Hematopoietic multipotent progenitor cell treated with erythropoietin and hydrocortisone succinate and interleukin-3 and kit ligand, for 17 days (in vitro differentiated cells): ENCODE measurements at regions not wholly inside any gene's neighbourhood (a gene's known extent, or its start where the extent isn't known, plus 50 kb on each side); places are given as distances from the start of the nearest gene placed in this dataset.
"Not testable (repeated sequence)": the region's sequence is repeated elsewhere in the genome, so short reads cannot be mapped to it uniquely, and the experiment has no call there.

ENCODE experiments used
- DNase-seq: peaks from one replicate; pipeline ENCODE4 v3.0.0-alpha.2; 2015; ENCODE audit warnings: low spot score

DNA sequence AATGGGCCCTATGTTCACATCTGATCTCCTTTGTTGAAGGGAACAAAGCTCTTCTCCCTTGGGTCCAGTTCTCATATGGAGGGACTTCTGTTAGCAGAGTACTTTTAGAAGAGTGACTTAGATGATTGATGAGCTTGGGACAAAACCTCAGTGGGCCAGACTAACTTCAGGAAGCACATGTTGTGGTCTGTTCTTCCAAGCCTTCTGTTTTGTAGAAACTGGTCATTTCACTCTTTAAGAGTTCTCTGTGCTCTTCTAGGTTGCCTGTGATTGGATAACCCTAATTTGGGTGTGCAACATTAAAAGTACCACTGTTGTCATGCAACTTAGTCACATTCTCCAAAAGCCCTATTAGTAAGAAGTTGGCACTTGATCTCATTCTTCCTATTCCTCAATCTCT is 183.5 kb upstream of the ACO1 start:
- no peak for DNase-seq

DNA sequence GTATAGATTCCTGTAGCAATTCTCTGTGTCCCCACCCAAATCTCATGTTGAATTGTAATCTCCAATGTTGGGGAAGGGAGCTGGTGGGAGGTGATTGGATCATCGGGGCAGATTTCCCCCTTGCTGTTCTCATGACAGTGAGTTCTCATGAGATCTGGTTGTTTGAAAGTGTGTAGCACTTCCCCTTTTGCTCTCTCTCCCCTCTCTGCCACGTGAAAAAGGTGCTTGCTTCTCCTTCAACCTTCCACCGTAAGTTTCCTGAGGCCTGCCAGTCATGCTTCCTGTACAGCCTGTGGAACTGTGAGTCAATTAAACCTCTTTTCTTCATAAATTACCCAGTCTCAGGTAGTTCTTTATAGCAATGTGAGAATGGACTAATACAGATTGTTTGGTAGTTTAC is 175.3 kb upstream of the ACO1 start:
- not testable (repeated sequence) for DNase-seq

DNA sequence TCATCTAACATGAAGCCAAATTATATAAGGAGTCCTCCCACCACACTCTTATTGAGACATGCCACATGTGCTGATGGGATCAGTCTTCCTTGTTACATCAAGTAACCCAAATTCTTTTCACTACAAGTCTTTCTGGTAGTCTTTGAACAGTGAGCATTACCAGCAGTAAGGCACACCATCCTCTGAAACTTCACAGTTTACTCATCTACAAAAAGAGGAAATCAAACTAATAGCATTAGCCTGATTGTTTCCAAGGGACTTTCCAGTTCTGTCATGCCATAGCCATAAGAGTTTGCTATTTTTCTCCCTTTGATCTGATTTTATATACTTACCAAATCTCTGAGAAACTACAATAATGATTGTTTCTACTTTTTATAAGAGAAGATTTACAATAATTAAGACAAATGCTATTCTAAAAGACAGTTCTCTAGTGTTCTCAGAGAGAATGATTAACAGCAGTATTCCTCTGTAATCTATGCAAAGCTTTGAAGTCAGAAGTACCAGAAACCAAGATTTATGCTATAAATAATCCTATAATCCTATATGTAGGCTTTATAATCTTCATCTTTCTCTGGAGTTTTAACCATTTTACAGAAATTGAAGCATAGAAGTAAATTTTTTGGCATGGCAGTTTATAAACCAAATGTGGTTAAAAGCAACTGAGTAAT is 166.2 kb upstream of the ACO1 start:
- DNase-seq: no peak

DNA sequence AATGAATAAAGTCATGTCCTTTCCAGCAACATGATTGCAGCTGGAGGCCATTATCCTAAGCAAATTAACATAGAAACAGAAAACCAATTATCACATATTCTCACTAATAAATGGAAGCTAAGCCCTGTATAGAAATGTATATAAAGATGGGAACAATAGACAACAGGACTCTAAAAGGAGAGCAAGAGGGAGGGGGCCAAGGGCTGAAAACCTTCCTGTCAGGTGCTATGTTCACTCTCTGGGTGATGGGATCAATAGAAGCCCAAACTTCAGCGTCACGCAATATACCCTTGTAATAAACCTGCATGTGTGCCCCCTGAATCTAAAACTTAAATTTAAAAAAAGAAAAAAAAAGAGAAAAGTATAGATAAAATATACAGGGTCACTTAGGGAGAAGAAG is 163.7 kb upstream of the ACO1 start:
- no peak for DNase-seq

DNA sequence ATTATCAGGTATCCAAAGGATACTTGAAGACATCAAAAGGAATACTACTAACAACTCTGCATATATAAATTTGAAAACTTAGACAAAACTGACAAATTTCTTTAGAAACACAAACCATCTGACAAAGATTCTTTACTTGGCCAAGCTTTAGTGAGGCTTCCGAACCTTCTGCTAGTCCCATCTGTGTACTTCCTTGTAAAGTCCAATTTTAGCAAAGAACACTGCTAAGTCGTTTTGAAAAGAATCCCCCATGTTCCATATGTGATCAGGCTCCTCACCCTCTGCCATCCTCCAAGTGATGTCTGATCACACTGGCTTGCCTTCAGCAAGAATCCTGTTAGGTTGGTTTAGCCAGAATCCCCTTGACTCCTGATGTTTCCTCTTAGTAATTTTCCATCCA is 150.0 kb upstream of the ACO1 start:
- no peak for DNase-seq

DNA sequence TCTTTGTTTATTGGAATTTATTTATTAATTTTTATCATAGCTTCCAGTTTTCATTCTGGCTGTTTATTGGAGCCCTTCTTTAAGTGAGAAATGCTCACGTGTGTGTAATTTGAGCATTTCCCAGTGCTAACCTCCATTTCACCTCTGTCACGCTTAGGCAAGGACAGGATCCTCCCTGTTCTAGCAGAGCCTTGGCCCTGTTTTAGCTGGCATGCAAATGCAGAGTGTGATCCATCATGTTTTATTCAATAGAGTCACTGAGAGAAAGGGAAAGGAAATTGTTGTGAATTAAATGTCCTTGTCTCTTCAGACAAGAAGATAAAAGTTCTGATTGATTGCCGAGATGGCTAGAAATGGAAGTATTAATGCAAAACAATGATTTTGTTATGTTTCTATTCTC is 137.3 kb upstream of the ACO1 start:
- DNase-seq: no peak

DNA sequence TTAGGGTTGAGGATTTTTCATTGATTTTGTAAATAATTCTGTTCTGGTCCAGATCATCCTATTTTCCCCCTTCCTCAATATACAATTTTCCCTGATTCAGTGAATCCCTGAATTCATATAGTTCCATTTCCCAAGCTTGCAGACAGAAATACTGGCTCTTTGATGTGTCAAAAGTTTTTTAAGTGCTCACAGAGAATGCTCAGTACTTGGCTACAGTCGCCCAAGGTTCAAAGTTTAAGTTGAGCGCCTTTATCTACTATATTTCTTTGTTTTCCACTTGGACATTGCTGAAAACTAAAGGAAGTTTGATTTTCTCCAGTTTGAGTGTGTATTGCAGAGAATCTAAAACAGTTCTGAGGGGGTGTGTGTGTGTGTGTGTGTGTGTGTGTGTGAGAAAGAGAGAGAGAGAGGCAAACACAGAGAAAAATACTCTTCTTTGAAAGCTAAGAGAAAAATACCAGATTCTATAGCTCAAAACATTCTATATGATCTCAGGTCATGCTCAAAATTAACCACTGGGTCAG is 136.2 kb upstream of the ACO1 start:
- no peak for DNase-seq

DNA sequence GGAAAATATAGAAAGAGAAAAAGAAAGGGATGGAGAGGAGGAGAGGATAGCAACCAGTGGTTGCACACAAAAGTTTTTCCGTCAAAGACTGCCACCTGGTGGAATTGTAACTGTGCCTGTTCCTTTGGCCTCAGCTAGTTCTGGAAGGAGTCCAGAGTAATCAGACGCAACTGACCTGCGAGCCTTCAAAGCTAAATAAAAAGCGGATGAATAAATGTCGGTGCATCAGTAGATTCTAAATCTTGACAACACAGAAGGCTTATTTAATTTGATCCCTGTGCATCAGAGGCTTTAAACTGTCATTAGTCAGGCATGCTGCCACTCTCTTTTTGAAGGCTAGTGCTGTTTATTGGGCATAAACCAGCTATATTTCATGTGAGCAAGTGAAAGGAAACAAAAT is 132.9 kb upstream of the ACO1 start:
- no peak for DNase-seq

DNA sequence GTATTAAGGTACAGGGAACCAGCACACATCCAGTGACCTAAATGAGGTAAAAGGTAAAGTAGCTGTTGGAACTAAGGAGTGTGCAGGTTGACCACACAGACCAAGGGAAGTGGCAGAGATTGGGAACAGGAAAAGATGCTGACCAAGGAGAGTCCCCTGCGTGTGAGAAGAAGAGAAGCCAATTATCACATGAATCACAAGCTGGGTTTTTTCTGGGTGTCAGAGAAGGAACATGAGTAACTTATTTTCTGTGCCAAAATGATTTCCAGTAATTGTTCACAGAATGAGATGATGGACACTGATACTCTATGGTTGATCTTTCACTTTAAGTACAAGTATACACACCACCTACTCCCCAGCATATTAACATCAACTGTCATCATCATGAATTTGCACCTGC is 130.7 kb upstream of the ACO1 start:
- DNase-seq: no peak

DNA sequence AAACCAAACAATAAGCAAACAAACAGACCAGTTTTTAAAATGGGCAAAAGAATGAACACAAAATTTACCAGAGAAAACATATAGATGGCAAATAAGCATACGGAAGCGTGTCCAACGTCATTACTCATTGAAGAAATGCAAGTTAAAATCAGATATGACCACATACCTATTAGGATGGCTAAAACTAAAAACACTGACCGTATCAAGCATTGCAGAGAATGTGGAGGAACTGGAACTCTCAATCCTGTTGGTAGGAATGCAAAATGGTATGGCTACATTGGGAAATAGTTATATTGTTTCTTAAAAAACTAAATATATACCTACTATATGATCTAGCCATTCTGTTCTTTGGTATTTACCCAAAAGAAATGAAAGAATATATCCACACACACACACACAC is 129.4 kb upstream of the ACO1 start:
- no peak for DNase-seq

DNA sequence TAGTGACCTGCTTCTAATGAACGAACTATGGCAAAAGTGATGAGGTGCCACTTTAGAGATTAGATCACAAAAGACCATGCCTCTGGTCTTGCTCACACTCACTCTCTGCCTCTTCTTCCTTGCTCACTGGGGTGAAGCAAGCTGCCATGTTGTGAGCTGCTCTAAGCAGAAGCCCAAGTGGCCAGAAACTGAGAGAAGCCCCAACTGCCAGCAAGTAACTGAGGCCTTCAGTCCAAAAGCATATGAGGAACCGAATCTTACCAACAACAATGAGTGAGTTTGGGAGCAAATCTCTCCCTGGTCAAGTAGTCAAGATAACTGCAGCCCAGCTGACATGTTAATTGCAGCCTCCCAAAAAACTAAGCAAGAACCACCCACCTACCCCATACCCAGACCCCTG is 126.0 kb upstream of the ACO1 start:
- no peak for DNase-seq

DNA sequence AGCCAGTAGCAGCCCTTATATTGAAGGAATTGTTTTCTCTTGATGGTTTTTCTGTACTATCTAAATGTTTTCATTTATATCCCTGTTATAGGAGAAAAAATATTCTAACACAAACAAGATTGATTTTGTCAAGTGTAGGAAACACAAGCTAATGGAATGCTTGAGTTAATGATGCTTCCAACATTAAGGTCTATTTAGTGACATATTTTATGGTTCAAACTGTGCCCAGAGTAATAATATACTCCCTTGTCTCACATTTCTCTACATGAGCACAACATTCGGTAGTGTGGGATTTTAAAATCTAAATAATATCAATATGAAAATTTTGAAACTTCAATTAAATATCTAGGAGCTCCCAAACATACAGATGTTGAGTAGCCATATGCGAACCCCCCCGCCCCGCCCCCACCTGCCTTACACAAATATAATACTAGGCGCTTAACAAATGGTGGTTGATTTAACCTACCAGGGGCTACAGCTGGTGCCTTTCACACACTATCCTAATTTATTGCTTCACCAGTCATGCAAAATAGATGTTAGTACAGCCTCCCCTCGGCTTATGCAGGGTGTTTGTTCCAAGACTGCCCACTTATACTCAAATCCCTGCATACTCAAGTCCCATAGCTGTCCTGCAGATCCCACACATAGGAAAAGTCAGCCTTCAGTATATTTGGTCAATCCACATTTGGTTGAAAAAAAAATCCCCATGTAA is 124.1 kb upstream of the ACO1 start:
- no peak for DNase-seq

DNA sequence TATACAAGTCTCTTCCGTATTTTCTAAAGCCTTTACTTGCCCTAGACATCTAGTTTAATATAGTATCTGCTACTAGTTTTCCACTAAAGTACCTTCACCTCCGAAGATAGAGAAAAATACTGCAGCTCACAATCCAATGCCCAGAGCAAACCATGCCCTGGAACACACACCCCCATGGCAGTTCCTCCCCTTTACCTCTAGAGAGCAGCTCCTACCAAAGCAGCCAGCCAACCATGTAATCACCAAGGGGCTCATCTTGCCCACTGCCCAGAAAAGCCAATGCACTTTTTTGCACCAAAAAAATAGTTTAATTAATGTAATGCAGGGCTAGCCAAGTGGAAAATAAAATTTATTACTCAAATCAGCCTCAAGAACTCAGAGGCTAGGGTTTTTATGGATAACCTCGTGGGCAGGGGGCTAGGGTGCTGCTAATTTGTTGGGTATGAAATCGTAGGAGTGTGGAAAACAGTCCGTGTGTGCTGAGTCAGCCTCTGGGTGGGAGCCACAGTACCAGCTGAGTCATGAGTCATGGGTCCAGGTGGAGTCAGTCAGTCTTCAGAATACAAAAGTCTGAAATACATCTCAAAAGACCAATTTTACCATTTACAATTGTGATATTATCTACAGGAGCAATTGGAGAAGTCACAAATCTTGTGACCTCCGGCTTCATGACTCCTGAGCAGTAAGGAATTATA is 120.1 kb upstream of the ACO1 start:
- DNase-seq: no peak

DNA sequence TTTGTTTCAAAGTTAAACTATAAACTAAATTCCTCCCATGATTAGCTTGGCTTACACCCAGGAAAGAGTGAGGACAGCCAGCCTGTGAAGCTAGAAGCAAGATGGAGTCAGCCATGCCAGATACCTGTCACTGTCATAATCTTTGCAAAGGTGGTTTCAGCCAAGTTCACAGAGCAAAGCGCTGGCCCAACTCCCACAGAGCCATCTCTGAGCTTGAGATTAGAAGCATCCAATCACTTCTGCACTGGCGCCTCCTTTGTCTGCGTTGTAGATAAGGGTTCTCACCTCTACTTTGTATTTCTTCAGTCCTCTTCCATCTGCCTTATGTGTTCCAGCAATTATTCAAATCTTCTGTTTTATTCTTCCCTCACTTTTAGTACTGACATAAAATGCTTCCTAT is 119.4 kb upstream of the ACO1 start:
- no peak for DNase-seq

DNA sequence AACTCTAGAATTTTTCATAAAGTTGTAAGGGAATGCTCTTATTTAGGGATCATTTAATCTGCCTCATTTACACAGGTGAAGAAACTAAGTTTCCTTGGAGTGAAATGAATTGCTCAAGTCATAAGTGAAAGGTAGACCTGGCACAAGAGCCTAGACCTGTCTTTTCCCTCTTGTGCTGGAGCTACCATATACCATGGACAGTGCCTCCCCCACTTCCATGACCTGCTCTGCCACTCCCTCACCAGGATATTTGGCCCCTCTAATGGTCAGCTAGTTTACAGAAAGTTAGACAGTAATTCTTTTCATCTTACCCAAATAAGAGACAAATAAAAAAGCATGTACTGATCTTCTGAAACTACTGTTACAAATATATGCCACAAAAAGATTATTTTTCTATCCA is 105.5 kb upstream of the ACO1 start:
- no peak for DNase-seq

DNA sequence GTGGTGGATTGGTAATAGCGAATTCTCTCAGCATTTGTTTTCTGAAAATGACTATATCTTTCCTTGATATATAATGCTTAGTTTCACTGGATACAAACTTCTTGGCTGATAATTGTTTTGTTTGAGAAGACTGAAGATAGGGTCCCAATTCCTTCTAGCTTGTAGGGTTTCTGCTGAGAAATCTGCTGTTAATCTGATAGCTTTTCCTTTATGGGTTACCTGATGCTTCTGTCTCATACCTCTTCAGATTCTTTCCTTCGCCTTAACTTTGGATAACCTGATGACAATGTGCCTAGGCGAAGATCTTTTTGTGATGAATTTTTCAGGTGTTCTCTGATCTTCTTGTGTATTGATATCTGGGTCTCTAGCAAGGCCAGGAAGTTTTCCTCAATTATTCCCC is 94.7 kb upstream of the ACO1 start:
- DNase-seq: no peak

DNA sequence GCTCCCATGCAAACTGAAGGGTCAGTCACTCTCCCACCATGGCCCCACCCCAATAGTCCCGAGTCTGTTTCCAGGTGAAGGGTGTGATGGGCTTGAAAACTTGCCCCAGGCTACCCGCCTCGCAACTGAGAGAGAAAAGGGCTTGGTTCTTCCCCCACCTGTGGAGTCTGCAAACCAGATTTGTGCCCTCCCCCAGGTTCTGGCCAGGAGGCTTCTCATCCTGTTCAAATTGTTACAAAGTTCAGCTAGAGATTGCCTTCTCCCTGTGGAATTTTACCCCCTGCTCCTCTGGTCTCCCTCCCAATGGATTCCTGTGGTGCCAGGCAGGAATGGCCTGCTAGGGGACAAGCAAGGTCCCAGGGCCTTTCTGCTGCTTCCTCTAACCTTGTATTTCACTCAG is 93.1 kb upstream of the ACO1 start:
- no peak for DNase-seq

DNA sequence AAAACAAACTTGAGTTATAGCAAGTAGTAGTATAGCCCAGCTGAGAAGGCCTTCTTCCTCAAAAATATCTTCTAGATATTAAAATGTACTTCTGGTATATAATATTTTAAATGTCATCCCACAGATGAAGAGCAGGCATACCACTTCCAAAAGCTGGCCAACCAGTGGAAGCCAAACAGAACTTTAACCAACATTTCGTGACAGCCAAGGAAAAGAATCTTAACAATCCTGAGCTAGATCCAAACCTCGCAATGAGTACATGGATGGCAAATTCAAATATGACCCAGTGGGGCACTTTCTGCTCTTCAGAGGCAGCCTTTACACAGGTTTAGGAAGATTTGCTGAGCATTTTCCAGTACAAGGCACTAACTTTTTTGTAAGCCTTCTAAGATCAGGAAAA is 91.8 kb upstream of the ACO1 start:
- no peak for DNase-seq

DNA sequence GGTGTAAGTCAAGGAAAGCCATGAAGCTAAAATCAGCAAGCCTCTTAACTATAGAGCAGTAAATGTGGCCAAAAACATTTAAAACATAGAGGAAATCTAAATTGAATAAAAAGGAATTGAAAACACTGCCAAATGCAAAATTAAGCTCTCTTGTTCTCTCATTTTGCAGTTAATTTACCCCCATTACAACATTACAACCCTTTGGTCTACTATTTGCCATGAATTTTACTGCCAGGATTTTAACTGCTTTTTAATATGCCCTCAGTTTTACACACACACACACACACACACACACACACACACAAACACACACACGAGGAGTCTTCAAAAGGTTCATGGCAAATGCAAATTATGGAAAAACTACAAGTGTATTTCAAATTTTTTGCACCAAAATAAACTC is 91.4 kb upstream of the ACO1 start:
- DNase-seq: no peak

DNA sequence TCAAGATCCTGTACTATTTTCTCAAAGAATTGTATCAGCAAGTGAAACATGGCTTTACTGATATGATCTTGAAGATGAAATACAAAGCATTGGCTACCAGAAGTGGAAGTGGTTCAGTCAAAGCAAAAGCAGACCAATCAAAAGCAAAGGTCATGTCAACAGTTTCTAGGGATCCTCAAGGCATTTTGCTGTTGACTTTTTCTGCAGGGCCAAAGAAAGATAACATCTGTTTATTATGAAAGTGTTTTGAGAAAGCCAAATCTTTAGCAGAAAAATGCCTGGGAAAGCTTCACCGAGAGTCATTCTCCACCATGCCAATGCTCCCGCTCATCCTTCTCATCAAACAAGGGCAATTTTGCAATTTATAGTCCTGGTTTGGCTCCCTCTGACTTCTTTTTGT is 90.3 kb upstream of the ACO1 start:
- DNase-seq: no peak

DNA sequence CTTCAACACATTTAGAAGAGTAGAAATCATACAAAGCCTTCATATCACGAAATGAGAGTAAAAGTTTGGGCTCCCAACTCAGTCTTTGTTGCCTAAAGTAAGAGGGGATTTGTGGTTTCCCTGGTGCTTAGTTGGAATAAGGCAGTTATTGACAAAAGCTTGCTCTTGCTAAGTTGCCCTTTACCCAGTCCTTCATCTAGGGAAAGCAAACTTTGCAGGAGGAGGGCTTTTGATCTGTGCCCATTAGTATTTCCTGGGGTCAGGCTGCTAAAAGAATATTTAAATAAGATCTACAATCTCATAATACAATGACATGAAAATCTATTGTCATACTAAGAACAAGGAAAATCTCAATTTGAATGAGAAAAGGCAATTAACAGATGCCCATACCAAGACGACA is 84.1 kb upstream of the ACO1 start:
- no peak for DNase-seq

DNA sequence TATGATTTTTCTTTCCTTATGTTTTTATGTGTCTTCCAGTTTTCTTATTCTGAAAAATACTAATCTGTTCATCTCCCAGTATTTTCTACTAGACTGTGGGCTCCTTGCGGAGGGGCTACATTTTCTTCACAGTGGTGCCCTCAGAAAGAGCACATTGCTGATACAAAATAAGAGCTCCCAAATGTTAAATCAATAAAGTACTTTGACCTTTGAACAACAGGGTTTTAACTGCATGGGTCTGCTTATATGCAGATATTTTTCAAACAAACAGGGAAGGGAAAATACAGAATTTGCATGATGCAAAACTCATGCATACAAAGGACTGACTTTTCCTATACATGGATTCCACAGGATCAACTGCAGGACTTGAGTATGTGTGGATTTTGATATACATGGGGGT is 79.9 kb upstream of the ACO1 start:
- DNase-seq: no peak

DNA sequence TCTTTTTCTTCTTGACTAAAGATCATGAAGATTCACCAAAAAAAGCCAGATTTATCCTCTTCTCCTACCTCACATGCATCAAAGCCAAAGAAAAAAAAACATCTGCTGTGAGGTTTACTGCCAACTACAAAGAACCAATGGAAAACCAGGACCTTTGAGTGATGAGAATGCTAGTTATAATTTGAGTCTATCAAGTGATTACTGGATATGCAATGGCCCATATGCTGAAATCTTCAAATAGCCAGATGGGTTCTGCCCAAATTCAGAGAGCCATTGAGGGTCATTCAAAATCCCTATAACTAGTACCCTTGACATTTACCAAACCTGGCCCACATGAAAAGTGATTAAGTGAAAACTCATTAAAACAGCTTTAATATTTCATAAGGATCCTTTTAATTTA is 78.4 kb upstream of the ACO1 start:
- no peak for DNase-seq
